PC-3 (cell line): ENCODE measurements at regions not wholly inside any gene's neighbourhood (a gene's known extent, or its start where the extent isn't known, plus 50 kb on each side); places are given as distances from the start of the nearest gene placed in this dataset.

Source experiments
- ATAC-seq: fragments of 200-7000 bp; cut with Tn5 transposase; 2 replicates; pipeline ENCODE4 v1.9.1; 2020; ENCODE audit warnings: mild to moderate bottlenecking, moderate library complexity
- BruUV-seq: library from RNA; stranded (reverse); fragments of 400-500 nt; replicated peaks from 2 replicates; lab custom pipeline; 2021; lab: Mats Ljungman, UMichigan
- CTCF ChIA-PET: fragments of 300-600 bp; sonication (Branson Sonifier 250); formaldehyde crosslinking; loops from one replicate; lab custom pipeline; 2022; ENCODE audit warnings: antibody characterized with exemption; lab: Charles Lee
- POLR2A ChIA-PET: fragments of 300-600 bp; sonication (Branson Sonifier 250); formaldehyde crosslinking; loops from one replicate; lab custom pipeline; 2022; ENCODE audit warnings: antibody characterized with exemption; ENCODE audit not compliant: unreplicated experiment; lab: Charles Lee
- DNase-seq: peaks from one replicate; pipeline ENCODE4 v3.0.0-alpha.2; 2015
- H2AFZ ChIP-seq: fragments of 300-600 bp; sonication (generic); 2 replicates; pipeline ENCODE4 v1.6.0; 2016; ENCODE audit warnings: antibody characterized with exemption, low read length
- H3F3A ChIP-seq: fragments of 300-600 bp; sonication (generic); one replicate; pipeline ENCODE4 v1.6.0; 2017; ENCODE audit warnings: antibody characterized with exemption, low read length, control low read depth, mild to moderate bottlenecking; ENCODE audit not compliant: unreplicated experiment
- H3K27ac ChIP-seq: fragments of 300-600 bp; sonication (generic); 2 replicates; pipeline ENCODE4 v1.5.1; 2016; ENCODE audit warnings: mild to moderate bottlenecking, low read length
- H3K27me3 ChIP-seq: fragments of 300-600 bp; sonication (generic); 2 replicates; pipeline ENCODE4 v1.6.1; 2016; ENCODE audit warnings: low read length, mixed read lengths
- H3K36me3 ChIP-seq: fragments of 300-600 bp; sonication (generic); 2 replicates; pipeline ENCODE4 v1.6.1; 2016; ENCODE audit warnings: low read depth, mixed run types, low read length, mixed read lengths
- H3K4me1 ChIP-seq: fragments of 300-600 bp; sonication (generic); 2 replicates; pipeline ENCODE4 v1.5.1; 2016; ENCODE audit warnings: low read length; ENCODE audit not compliant: insufficient read depth
- H3K4me2 ChIP-seq: fragments of 300-600 bp; sonication (generic); 2 replicates; pipeline ENCODE4 v1.6.0; 2016; ENCODE audit warnings: low read length
- H3K4me3 ChIP-seq: fragments of 300-600 bp; sonication (generic); 2 replicates; pipeline ENCODE4 v1.5.1; 2016; ENCODE audit warnings: mild to moderate bottlenecking, low read length, mixed read lengths
- H3K79me2 ChIP-seq: fragments of 300-600 bp; sonication (generic); 2 replicates; pipeline ENCODE4 v1.6.1; 2017; ENCODE audit warnings: low read length, mixed read lengths
- H3K9ac ChIP-seq: fragments of 300-600 bp; sonication (generic); 2 replicates; pipeline ENCODE4 v1.6.0; 2016; ENCODE audit warnings: mild to moderate bottlenecking, low read length
- H3K9me2 ChIP-seq: fragments of 300-600 bp; sonication (generic); replicated peaks from 2 replicates; pipeline ENCODE4 v1.6.1; 2016; ENCODE audit warnings: mixed run types, low read length, mixed read lengths
- H3K9me3 ChIP-seq: fragments of 300-600 bp; sonication (generic); 2 replicates; pipeline ENCODE4 v1.6.1; 2016; ENCODE audit warnings: low read length, mixed read lengths
- H4K20me1 ChIP-seq: fragments of 300-600 bp; sonication (generic); 2 replicates; pipeline ENCODE4 v1.6.1; 2016; ENCODE audit warnings: low read length, mixed read lengths
- EZH2 ChIP-seq: fragments of 300-600 bp; sonication (generic); IDR thresholded peaks from one replicate; pipeline ENCODE4 v1.6.1; 2017; ENCODE audit warnings: antibody characterized with exemption, mild to moderate bottlenecking, low read length; ENCODE audit not compliant: unreplicated experiment
- EZH2phosphoT487 ChIP-seq: fragments of 300-600 bp; sonication (generic); IDR thresholded peaks from 2 replicates; pipeline ENCODE4 v1.6.1; 2018; ENCODE audit warnings: mild to moderate bottlenecking, antibody characterized with exemption, low read length, borderline replicate concordance
- intact Hi-C: fragments of 100-400 bp; cut with micrococcal nuclease; formaldehyde crosslinking; loops from 2 replicates; pipeline ENCODE4 v1.9.0; 2023
- TF ChIP-seq, protein P1 (sequence below): fragments of 300-600 bp; sonication (generic); conservative IDR thresholded peaks from 2 replicates; pipeline ENCODE4 v1.5.1; 2017; ENCODE audit warnings: antibody characterized with exemption, low read depth, mild to moderate bottlenecking, low read length

DNA sequence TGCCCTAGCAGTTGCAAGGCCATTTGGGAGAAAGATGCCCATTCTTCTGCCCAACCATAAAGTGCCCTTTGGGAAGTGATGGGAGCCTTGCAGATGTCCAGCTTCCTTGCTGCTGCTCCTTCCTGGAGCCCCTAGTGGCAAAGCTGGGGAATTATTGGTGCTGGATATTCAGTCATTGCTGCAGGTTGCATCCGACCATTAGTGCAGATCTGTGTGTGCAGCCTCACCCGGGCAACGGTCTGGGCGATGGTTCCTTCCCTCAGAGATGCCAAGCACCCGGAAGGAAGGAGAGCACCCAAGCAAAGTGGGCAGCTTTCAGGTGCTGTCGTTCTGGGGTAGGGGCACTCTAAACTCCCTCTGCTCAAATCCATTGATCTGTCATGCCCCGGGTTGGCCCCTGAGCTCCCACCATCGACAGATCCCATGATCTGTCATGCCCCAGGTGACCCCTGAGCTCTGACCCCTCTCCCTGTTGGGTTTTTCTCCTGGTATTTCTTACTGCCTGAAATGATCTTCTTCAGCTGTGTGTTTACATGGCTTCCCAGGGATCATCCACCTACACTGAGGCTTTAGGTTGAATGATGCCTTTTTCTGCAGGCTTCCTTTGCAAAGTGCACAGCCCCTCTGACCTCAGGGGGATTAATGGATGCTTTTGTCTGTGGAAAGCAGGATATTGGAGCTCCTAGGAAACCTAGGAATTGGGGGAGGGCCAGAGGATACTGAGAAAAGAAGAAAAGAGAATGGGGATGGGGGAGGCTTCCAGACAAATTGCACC is 467.5 kb downstream of the PTPRU start:
- CTCF ChIA-PET: interaction anchor here (0.6 to 0.8 kb wide), 2 partner anchors 58 to 145 kb away, joined by 3 read pairs; no protein-coding TSS in a partner anchor
- H3F3A ChIP-seq: peaks cover 10% of the 10 kb centered on the region
- H3K4me3 ChIP-seq: no peak overlapping the region
- peaks cover 13% of the 10 kb centered on the region for H3K4me1 ChIP-seq
- H3K9me3 ChIP-seq: no peaks in the 10 kb centered on the region
- no peaks in the 10 kb centered on the region for H3K79me2 ChIP-seq
- POLR2A ChIA-PET: no interaction called here
- BruUV-seq: no TSS peak
- intact Hi-C loops: loop anchor here (2.0 to 5.0 kb wide), 2 partner anchors 191 to 361 kb away; no protein-coding TSS in a partner anchor
- H3K36me3 ChIP-seq: no peaks in the 10 kb centered on the region
- H2AFZ ChIP-seq: no peak overlapping the region
- H3K27ac ChIP-seq: no peak overlapping the region
- H4K20me1 ChIP-seq: no peaks in the 10 kb centered on the region
- DNase-seq (peak; percentile 59), ATAC-seq (peak; percentile 54)
- H3K27me3 ChIP-seq: no peaks in the 10 kb centered on the region
- H3K9me2 ChIP-seq: no peaks in the 10 kb centered on the region
- H3K9ac ChIP-seq: no peak overlapping the region
- TF ChIP-seq EZH2 (no peak), EZH2phosphoT487 (no peak)
- TF ChIP-seq, protein P1, sequence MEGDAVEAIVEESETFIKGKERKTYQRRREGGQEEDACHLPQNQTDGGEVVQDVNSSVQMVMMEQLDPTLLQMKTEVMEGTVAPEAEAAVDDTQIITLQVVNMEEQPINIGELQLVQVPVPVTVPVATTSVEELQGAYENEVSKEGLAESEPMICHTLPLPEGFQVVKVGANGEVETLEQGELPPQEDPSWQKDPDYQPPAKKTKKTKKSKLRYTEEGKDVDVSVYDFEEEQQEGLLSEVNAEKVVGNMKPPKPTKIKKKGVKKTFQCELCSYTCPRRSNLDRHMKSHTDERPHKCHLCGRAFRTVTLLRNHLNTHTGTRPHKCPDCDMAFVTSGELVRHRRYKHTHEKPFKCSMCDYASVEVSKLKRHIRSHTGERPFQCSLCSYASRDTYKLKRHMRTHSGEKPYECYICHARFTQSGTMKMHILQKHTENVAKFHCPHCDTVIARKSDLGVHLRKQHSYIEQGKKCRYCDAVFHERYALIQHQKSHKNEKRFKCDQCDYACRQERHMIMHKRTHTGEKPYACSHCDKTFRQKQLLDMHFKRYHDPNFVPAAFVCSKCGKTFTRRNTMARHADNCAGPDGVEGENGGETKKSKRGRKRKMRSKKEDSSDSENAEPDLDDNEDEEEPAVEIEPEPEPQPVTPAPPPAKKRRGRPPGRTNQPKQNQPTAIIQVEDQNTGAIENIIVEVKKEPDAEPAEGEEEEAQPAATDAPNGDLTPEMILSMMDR: peak; percentile 78
- H3K4me2 ChIP-seq: no peak overlapping the region

DNA sequence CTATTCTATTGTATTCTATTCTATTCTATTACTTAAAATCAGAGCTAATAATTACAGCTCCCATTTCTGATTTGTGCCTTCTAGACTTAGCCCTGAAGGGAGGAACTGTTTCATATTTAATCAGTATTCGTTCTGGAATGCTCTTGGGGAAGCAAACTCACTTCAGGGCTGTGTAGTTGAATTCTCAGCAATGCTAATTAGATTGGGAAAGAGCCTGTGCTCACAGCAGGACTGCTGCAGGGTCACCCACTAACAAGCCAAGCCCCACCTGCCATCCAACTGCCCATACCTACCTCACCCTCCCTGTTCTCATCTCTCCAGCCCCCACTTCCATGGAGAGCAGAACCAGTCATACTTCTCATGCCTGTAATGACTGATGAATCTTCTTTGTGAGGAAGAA is 464.2 kb downstream of the PTPRU start:
- Histone ChIP-seq H3K27me3 (no peaks in the 10 kb centered on the region), H3K79me2 (no peaks in the 10 kb centered on the region), H3K4me1 (peaks cover 10% of the 10 kb centered on the region), H3K9ac (no peak overlapping the region), H3K4me3 (no peak overlapping the region), H4K20me1 (no peaks in the 10 kb centered on the region), H3K4me2 (no peak overlapping the region), H3K27ac (no peak overlapping the region), H2AFZ (no peak overlapping the region), H3K9me3 (no peaks in the 10 kb centered on the region), H3K36me3 (no peaks in the 10 kb centered on the region), H3K9me2 (no peaks in the 10 kb centered on the region), H3F3A (no peaks in the 10 kb centered on the region)
- DNase-seq (no peak), ATAC-seq (no peak)
- ChIA-PET POLR2A (no interaction called here), CTCF (no interaction called here)
- intact Hi-C loops: loop anchor here (5.0 kb wide), 1 partner anchor 358 kb away; no protein-coding TSS in a partner anchor
- no TSS peak for BruUV-seq
- TF ChIP-seq, protein P1: no peak
- TF ChIP-seq EZH2phosphoT487 (no peak), EZH2 (no peak)

GRCh38 chr1:29698626-29699025 is 462.3 kb downstream of the PTPRU start:
- no peaks in the 10 kb centered on the region for H3K9me3 ChIP-seq
- no peak overlapping the region for H3K27ac ChIP-seq
- H2AFZ ChIP-seq: no peak overlapping the region
- H3K4me3 ChIP-seq: no peak overlapping the region
- BruUV-seq: no TSS peak
- H3K27me3 ChIP-seq: no peaks in the 10 kb centered on the region
- ATAC-seq (no peak), DNase-seq (no peak)
- H3F3A ChIP-seq: no peaks in the 10 kb centered on the region
- ChIA-PET CTCF (interaction anchor here (1.2 kb wide), 2 partner anchors 10 to 11 kb away, joined by 3 to 10 read pairs; no protein-coding TSS in a partner anchor), POLR2A (no interaction called here)
- TF ChIP-seq, protein P1: no peak
- no peak for TF ChIP-seq EZH2phosphoT487
- TF ChIP-seq EZH2: no peak
- H3K9me2 ChIP-seq: no peaks in the 10 kb centered on the region
- H3K4me2 ChIP-seq: no peak overlapping the region
- H4K20me1 ChIP-seq: no peaks in the 10 kb centered on the region
- intact Hi-C loops: loop anchor here (2.0 to 5.0 kb wide), 2 partner anchors 106 to 128 kb away; no protein-coding TSS in a partner anchor
- peaks cover 10% of the 10 kb centered on the region for H3K4me1 ChIP-seq
- H3K79me2 ChIP-seq: no peaks in the 10 kb centered on the region
- H3K36me3 ChIP-seq: no peaks in the 10 kb centered on the region
- no peak overlapping the region for H3K9ac ChIP-seq
